ENCODE measurements at regions not wholly inside any gene's neighbourhood (a gene's known extent, or its start where the extent isn't known, plus 50 kb on each side); places are given as distances from the start of the nearest gene placed in this dataset.

- in situ Hi-C loops (cut with MboI; ENCODE audit: low pct_unique_long_range_greater_than_20kb, low sequenced_read_pairs, unreplicated experiment) = no loop called here
- TF ChIP-seq, protein P1, sequence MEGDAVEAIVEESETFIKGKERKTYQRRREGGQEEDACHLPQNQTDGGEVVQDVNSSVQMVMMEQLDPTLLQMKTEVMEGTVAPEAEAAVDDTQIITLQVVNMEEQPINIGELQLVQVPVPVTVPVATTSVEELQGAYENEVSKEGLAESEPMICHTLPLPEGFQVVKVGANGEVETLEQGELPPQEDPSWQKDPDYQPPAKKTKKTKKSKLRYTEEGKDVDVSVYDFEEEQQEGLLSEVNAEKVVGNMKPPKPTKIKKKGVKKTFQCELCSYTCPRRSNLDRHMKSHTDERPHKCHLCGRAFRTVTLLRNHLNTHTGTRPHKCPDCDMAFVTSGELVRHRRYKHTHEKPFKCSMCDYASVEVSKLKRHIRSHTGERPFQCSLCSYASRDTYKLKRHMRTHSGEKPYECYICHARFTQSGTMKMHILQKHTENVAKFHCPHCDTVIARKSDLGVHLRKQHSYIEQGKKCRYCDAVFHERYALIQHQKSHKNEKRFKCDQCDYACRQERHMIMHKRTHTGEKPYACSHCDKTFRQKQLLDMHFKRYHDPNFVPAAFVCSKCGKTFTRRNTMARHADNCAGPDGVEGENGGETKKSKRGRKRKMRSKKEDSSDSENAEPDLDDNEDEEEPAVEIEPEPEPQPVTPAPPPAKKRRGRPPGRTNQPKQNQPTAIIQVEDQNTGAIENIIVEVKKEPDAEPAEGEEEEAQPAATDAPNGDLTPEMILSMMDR (IDR thresholded peaks at IDR 0.05; ENCODE audit: extremely low read depth, insufficient read depth, missing control alignments) = no peak
- DNase-seq (ENCODE audit: low spot score) = no peak
Observed at GRCh38 chr13:72648513-72649065, 78.8 kb downstream of the MZT1 start.

DNA sequence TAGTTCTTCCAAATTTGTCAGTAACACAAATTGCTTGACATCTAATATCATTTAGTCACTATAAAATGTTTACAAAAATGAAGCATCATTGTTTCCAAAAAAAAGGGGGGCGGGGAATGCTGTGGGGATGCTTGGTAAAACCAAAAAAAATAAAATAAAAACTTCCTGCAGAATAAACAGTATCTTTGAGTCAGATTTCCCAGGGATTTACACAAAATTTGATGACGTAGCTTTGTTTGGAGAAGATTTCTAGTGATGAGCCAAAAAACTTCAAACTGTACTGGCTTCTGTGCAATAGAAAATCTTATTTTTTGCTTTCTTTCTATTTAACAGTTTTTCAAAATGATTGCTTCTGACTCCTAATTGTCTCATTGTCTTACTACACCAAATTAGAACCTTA lies 80.0 kb downstream of the MZT1 start:
- TF ChIP-seq, protein P1 (IDR thresholded peaks at IDR 0.05; ENCODE audit: extremely low read depth, insufficient read depth, missing control alignments) = no peak
- DNase-seq (ENCODE audit: low spot score) = no peak
- in situ Hi-C loops (cut with MboI; ENCODE audit: low pct_unique_long_range_greater_than_20kb, low sequenced_read_pairs, unreplicated experiment) = no loop called here

DNA sequence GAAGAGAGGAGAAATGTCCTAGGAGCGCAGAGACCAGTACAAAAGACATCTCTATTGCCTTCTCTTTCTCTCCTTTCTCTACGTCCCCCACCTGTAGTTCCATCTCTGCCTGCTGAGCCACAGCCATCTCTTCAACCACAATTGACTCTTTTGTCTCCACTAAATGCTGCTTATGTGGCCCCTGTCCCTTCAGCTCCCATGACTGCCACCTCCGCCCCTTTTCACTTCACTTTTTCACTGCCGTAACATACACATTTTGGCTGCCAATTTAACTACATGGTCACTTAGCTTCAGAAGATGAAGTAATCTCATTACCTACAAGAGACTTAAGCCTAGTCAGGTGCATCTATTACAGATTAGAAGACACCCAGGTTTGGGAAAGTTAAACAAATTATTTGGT lies 81.9 kb downstream of the MZT1 start:
- TF ChIP-seq, protein P1 (IDR thresholded peaks at IDR 0.05; ENCODE audit: extremely low read depth, insufficient read depth, missing control alignments) = no peak
- no peak for DNase-seq (ENCODE audit: low spot score)
- in situ Hi-C loops (cut with MboI; ENCODE audit: low pct_unique_long_range_greater_than_20kb, low sequenced_read_pairs, unreplicated experiment) = no loop called here

- DNase-seq (ENCODE audit: low spot score) = peak; percentile 31
- in situ Hi-C loops (cut with MboI; ENCODE audit: low pct_unique_long_range_greater_than_20kb, low sequenced_read_pairs, unreplicated experiment) = no loop called here
- TF ChIP-seq, protein P1 (IDR thresholded peaks at IDR 0.05; ENCODE audit: extremely low read depth, insufficient read depth, missing control alignments) = peak; percentile 69
Observed at GRCh38 chr13:72643311-72643989, 84.0 kb downstream of the MZT1 start.

- TF ChIP-seq, protein P1 (IDR thresholded peaks at IDR 0.05; ENCODE audit: extremely low read depth, insufficient read depth, missing control alignments) = no peak
- no peak for DNase-seq (ENCODE audit: low spot score)
- in situ Hi-C loops (cut with MboI; ENCODE audit: low pct_unique_long_range_greater_than_20kb, low sequenced_read_pairs, unreplicated experiment) = no loop called here
Observed at GRCh38 chr13:72639377-72639776, 88.1 kb downstream of the MZT1 start.

DNA sequence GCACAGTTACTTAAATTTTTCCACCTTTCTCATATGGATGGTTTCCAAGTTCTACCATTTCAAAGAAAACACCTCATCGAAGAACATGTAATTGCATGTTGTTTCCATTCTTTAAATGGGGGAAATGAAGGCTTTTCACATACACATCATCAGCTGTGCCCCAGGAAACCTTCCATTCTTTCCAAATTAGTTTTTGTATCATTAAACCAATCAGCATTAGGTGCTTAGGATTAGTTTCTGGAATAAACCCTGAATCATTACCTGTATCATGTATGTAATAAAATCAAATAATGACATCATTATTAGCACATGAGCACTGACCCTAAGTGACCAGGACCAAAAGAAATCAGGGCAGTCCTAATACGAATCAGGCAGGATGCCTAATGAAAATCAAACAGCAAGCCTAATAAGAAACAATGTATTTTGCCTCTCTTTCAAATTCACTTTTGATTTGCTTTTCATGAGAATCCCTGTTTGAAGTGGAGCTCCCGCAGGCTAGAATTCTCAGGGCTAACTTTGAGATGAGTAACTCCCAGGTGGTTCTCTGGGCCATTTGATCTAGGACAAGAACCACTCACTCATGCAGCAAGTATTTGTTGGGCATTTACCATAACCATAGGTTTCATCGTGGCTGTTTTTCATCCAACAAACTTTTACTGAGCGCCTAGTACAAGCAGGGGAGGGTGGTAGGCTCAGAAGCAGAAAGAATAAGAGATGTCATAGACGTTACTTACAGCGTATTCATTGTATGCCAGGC lies 89.2 kb downstream of the MZT1 start:
- TF ChIP-seq, protein P1 (IDR thresholded peaks at IDR 0.05; ENCODE audit: extremely low read depth, insufficient read depth, missing control alignments) = no peak
- in situ Hi-C loops (cut with MboI; ENCODE audit: low pct_unique_long_range_greater_than_20kb, low sequenced_read_pairs, unreplicated experiment) = no loop called here
- DNase-seq (ENCODE audit: low spot score) = no peak
